SK-N-SH (cell line): ENCODE measurements at regions not wholly inside any gene's neighbourhood (a gene's known extent, or its start where the extent isn't known, plus 50 kb on each side); places are given as distances from the start of the nearest gene placed in this dataset.
"Not testable (repeated sequence)": the region's sequence is repeated elsewhere in the genome, so short reads cannot be mapped to it uniquely, and the experiment has no call there.

ENCODE experiments used
- CTCF ChIA-PET: fragments of 300-600, 350-600 bp; formaldehyde crosslinking; extraction: SDS; loops from one replicate; lab custom pipeline; 2021; lab: Yijun Ruan, JAX
- POLR2A ChIA-PET: fragments of 350-600 bp; sonication (Branson Sonifier 250); formaldehyde crosslinking; extraction: SDS; loops from one replicate; lab custom pipeline; 2020; ENCODE audit warnings: antibody characterized with exemption, inconsistent platforms; lab: Yijun Ruan, JAX
- DNase-seq: peaks from one replicate; pipeline ENCODE4 v3.0.0; 2012
- H2AFZ ChIP-seq: fragments of 200-600 bp; sonication (generic); 2 replicates; pipeline ENCODE4 v1.8.1; 2016; ENCODE audit warnings: antibody characterized with exemption, mild to moderate bottlenecking, low read depth
- H3F3A ChIP-seq: fragments of 200-600 bp; sonication (generic); replicated peaks from 2 replicates; pipeline ENCODE3; 2016; ENCODE audit warnings: antibody characterized with exemption, mild to moderate bottlenecking; ENCODE audit not compliant: insufficient read depth
- H3K27ac ChIP-seq, 2 experiments: fragments of 200-500 bp in 1 of 2; fragments of 200-600 bp in 1 of 2; sonication (Bioruptor generic) in 1 of 2; sonication (generic), shearing (Covaris generic) in 1 of 2; 2 replicates each; pipeline versions ENCODE4 v1.5.1 to v1.6.1; 2014 to 2016; ENCODE audit warnings: low read depth in 2 of 2, inconsistent platforms in 1 of 2, low read length in 1 of 2, mild to moderate bottlenecking in 1 of 2, mixed read lengths in 1 of 2
- H3K27me3 ChIP-seq: fragments of 200-600 bp; sonication (generic), shearing (Covaris generic); 2 replicates; pipeline ENCODE4 v1.6.1; 2016; ENCODE audit warnings: mixed run types; ENCODE audit not compliant: insufficient read depth
- H3K36me3 ChIP-seq, 2 experiments: fragments of 200-500 bp in 1 of 2; fragments of 200-600 bp in 1 of 2; sonication (Bioruptor generic) in 1 of 2; sonication (generic) in 1 of 2; replicated peaks in 1 of 2; 2 replicates each; pipeline versions ENCODE3 to v1.5.1; 2014 to 2016; ENCODE audit warnings: low read length in 1 of 2, mild to moderate bottlenecking in 1 of 2; ENCODE audit not compliant: insufficient read depth in 2 of 2, control insufficient read depth in 1 of 2
- H3K4me1 ChIP-seq, 2 experiments: fragments of 200-500 bp in 1 of 2; fragments of 200-600 bp in 1 of 2; sonication (Bioruptor generic) in 1 of 2; sonication (generic), shearing (Covaris generic) in 1 of 2; 2 replicates each; pipeline versions ENCODE4 v1.5.1 to v1.6.1; 2014 to 2016; ENCODE audit warnings: low read depth in 1 of 2, low read length in 1 of 2, mixed run types in 1 of 2; ENCODE audit not compliant: insufficient read depth in 2 of 2, control insufficient read depth in 1 of 2
- H3K4me2 ChIP-seq: fragments of 200-600 bp; sonication (generic), shearing (Covaris generic); 2 replicates; pipeline ENCODE4 v1.6.1; 2017; ENCODE audit warnings: mixed run types
- H3K4me3 ChIP-seq, 2 experiments: fragments of 200-500 bp in 1 of 2; fragments of 200-600 bp in 1 of 2; sonication (Bioruptor generic) in 1 of 2; sonication (generic), shearing (Covaris generic) in 1 of 2; 2 replicates each; pipeline versions ENCODE4 v1.5.1 to v1.8.1; 2014 to 2016; ENCODE audit warnings: low read depth in 2 of 2, inconsistent platforms in 1 of 2, low read length in 1 of 2, mild to moderate bottlenecking in 1 of 2, mixed read lengths in 1 of 2, moderate library complexity in 1 of 2
- H3K79me2 ChIP-seq: fragments of 200-600 bp; sonication (generic); 2 replicates; pipeline ENCODE4 v1.8.1; 2017; ENCODE audit warnings: mild to moderate bottlenecking; ENCODE audit not compliant: insufficient read depth
- H3K9ac ChIP-seq: fragments of 200-600 bp; sonication (generic); 2 replicates; pipeline ENCODE4 v1.6.1; 2017; ENCODE audit warnings: mixed run types
- H3K9me2 ChIP-seq: fragments of 200-600 bp; sonication (generic); 2 replicates; pipeline ENCODE4 v1.6.1; 2017; ENCODE audit warnings: mixed run types
- H3K9me3 ChIP-seq: fragments of 200-600 bp; sonication (generic); 2 replicates; pipeline ENCODE4 v1.6.1; 2017; ENCODE audit warnings: mixed run types, mild to moderate bottlenecking, moderate library complexity
- H4K20me1 ChIP-seq: fragments of 200-600 bp; sonication (generic); 2 replicates; pipeline ENCODE4 v1.6.1; 2017; ENCODE audit warnings: mild to moderate bottlenecking, mixed run types; ENCODE audit not compliant: insufficient read depth
- CHD2 ChIP-seq: fragments of 150-350 bp; IDR thresholded peaks from 2 replicates; pipeline ENCODE4 v1.6.1; 2018; ENCODE audit warnings: low read length; ENCODE audit not compliant: partially characterized antibody
- FOSL2 ChIP-seq: IDR thresholded peaks from 2 replicates; pipeline ENCODE4 v1.4.0; 2012; ENCODE audit warnings: low read depth, mild to moderate bottlenecking, moderate library complexity, borderline replicate concordance
- NRF1 ChIP-seq: IDR thresholded peaks from 2 replicates; pipeline ENCODE4 v1.6.1; 2012; ENCODE audit warnings: low read depth, mild to moderate bottlenecking, low read length
- RCOR1 ChIP-seq: fragments of 150-350 bp; IDR thresholded peaks from 2 replicates; pipeline ENCODE4 v1.6.1; 2017; ENCODE audit warnings: antibody characterized with exemption, low read length
- RXRA ChIP-seq: IDR thresholded peaks from 2 replicates; pipeline ENCODE4 v1.4.0; 2012; ENCODE audit warnings: low read depth, mild to moderate bottlenecking, borderline replicate concordance
- TAF1 ChIP-seq: IDR thresholded peaks from 2 replicates; pipeline ENCODE4 v1.6.1; 2012; ENCODE audit warnings: low read depth, mild to moderate bottlenecking, low read length, moderate library complexity, borderline replicate concordance
- WGBS: methylation state at CpG from one replicate; pipeline ENCODE4 v1.1.6; 2017; ENCODE audit warnings: low lambda C conversion rate; 5-methylcytosine and 5-hydroxymethylcytosine counted together
- TF ChIP-seq, protein P1 (sequence below): IDR thresholded peaks from 2 replicates; pipeline ENCODE4 v1.6.1; 2012; ENCODE audit warnings: mild to moderate bottlenecking, low read depth, low read length, moderate library complexity
- TF ChIP-seq, protein P2 (sequence below): fragments of 150-350 bp; IDR thresholded peaks from 2 replicates; pipeline ENCODE4 v1.6.1; 2016; ENCODE audit warnings: mild to moderate bottlenecking, low read depth, low read length

DNA sequence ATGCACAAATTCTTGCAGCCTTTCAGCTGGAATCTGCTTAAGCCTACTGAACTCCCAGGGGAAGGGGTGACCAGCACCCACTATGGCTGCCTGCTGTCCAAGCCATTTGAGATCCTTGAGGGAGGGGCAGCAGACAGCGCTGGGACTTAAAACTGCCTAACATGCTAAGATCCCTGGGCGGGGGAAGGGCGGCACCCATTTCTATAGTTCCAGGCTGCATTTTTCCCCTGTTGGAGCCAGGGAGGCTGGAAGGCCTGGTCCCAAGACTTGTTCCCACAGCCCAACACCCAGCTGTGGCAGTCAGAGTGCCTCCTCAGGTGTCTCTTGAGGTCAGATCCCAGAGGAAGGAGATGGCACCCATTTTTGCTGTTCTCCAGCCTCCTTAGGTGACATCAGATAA lies 1061.3 kb upstream of the COX7C start:
- ChIA-PET POLR2A (no interaction called here), CTCF (no interaction called here)
- Histone ChIP-seq H3K4me2 (no peak overlapping the region), H2AFZ (no peak overlapping the region), H3K9me3 (no peaks in the 10 kb centered on the region), H3K36me3 (no peaks in the 10 kb centered on the region), H3F3A (no peaks in the 10 kb centered on the region), H4K20me1 (no peaks in the 10 kb centered on the region), H3K9ac (no peak overlapping the region), H3K27ac (no peak overlapping the region), H3K4me1 (no peaks in the 10 kb centered on the region), H3K4me3 (no peak overlapping the region), H3K9me2 (no peaks in the 10 kb centered on the region), H3K79me2 (no peaks in the 10 kb centered on the region), H3K27me3 (no peaks in the 10 kb centered on the region)
- TF ChIP-seq, protein P1, sequence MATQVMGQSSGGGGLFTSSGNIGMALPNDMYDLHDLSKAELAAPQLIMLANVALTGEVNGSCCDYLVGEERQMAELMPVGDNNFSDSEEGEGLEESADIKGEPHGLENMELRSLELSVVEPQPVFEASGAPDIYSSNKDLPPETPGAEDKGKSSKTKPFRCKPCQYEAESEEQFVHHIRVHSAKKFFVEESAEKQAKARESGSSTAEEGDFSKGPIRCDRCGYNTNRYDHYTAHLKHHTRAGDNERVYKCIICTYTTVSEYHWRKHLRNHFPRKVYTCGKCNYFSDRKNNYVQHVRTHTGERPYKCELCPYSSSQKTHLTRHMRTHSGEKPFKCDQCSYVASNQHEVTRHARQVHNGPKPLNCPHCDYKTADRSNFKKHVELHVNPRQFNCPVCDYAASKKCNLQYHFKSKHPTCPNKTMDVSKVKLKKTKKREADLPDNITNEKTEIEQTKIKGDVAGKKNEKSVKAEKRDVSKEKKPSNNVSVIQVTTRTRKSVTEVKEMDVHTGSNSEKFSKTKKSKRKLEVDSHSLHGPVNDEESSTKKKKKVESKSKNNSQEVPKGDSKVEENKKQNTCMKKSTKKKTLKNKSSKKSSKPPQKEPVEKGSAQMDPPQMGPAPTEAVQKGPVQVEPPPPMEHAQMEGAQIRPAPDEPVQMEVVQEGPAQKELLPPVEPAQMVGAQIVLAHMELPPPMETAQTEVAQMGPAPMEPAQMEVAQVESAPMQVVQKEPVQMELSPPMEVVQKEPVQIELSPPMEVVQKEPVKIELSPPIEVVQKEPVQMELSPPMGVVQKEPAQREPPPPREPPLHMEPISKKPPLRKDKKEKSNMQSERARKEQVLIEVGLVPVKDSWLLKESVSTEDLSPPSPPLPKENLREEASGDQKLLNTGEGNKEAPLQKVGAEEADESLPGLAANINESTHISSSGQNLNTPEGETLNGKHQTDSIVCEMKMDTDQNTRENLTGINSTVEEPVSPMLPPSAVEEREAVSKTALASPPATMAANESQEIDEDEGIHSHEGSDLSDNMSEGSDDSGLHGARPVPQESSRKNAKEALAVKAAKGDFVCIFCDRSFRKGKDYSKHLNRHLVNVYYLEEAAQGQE, result no peak
- TF ChIP-seq NRF1 (no peak), RCOR1 (no peak), FOSL2 (no peak), RXRA (no peak)
- TF ChIP-seq, protein P2, sequence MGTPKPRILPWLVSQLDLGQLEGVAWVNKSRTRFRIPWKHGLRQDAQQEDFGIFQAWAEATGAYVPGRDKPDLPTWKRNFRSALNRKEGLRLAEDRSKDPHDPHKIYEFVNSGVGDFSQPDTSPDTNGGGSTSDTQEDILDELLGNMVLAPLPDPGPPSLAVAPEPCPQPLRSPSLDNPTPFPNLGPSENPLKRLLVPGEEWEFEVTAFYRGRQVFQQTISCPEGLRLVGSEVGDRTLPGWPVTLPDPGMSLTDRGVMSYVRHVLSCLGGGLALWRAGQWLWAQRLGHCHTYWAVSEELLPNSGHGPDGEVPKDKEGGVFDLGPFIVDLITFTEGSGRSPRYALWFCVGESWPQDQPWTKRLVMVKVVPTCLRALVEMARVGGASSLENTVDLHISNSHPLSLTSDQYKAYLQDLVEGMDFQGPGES, result no peak
- WGBS, result 0% methylated on average over 1 of the region's 3 CpGs
- DNase-seq, result no peak

GRCh38 chr5:85576666-85577065 lies 1041.1 kb upstream of the COX7C start:
- H3K4me1 ChIP-seq, result no peaks in the 10 kb centered on the region
- no peak for DNase-seq
- no peak overlapping the region for H3K4me2 ChIP-seq
- no peak overlapping the region for H3K9ac ChIP-seq
- no peak overlapping the region for H3K4me3 ChIP-seq
- no peak for TF ChIP-seq RXRA
- TF ChIP-seq CHD2, result no peak
- no peak for TF ChIP-seq TAF1
- H3F3A ChIP-seq, result no peaks in the 10 kb centered on the region
- H3K9me3 ChIP-seq, result no peaks in the 10 kb centered on the region
- no peaks in the 10 kb centered on the region for H3K79me2 ChIP-seq
- CTCF ChIA-PET, result interaction anchor here (0.8 to 1.5 kb wide), 2 partner anchors 27 to 53 kb away, joined by 3 read pairs; no protein-coding TSS in a partner anchor
- no peaks in the 10 kb centered on the region for H3K36me3 ChIP-seq
- no peak overlapping the region for H3K27ac ChIP-seq
- H3K9me2 ChIP-seq, result no peaks in the 10 kb centered on the region
- POLR2A ChIA-PET, result no interaction called here
- H4K20me1 ChIP-seq, result no peaks in the 10 kb centered on the region
- H3K27me3 ChIP-seq, result no peaks in the 10 kb centered on the region
- H2AFZ ChIP-seq, result no peak overlapping the region
- 0% methylated on average over 1 of the region's 1 CpG for WGBS

- H3K27ac ChIP-seq, H3K36me3 ChIP-seq, POLR2A ChIA-PET, CTCF ChIA-PET, H3K4me2 ChIP-seq, DNase-seq, H3K9me3 ChIP-seq, H3K4me3 ChIP-seq, H3F3A ChIP-seq, H2AFZ ChIP-seq, H3K27me3 ChIP-seq, H3K9me2 ChIP-seq, H4K20me1 ChIP-seq, H3K79me2 ChIP-seq, H3K9ac ChIP-seq, H3K4me1 ChIP-seq: not testable (repeated sequence)
- WGBS, result 6% methylated on average over 5 of the region's 6 CpGs
Measured at GRCh38 chr5:85587806-85588205, 1029.9 kb upstream of the COX7C start.

GRCh38 chr5:85588268-85588667 lies 1029.5 kb upstream of the COX7C start:
- H3K9me3 ChIP-seq, H3K4me1 ChIP-seq, POLR2A ChIA-PET, CTCF ChIA-PET, H2AFZ ChIP-seq, H3K79me2 ChIP-seq, H3K4me2 ChIP-seq, H3K27ac ChIP-seq, H4K20me1 ChIP-seq, H3K9ac ChIP-seq, DNase-seq, H3K4me3 ChIP-seq, H3K36me3 ChIP-seq, H3F3A ChIP-seq, H3K27me3 ChIP-seq, H3K9me2 ChIP-seq: not testable (repeated sequence)
- 0% methylated on average over 1 of the region's 3 CpGs for WGBS
